WTC11 (cell line): ENCODE measurements at regions not wholly inside any gene's neighbourhood (a gene's known extent, or its start where the extent isn't known, plus 50 kb on each side); places are given as distances from the start of the nearest gene placed in this dataset.
"Not testable (repeated sequence)": the region's sequence is repeated elsewhere in the genome, so short reads cannot be mapped to it uniquely, and the experiment has no call there.

ENCODE experiments used
- CTCF ChIP-seq: fragments of 200-600 bp; IDR thresholded peaks from 2 replicates; pipeline ENCODE4 v1.8.0; 2022; ENCODE audit warnings: antibody characterized with exemption
- JUN ChIP-seq: sonication (generic); formaldehyde crosslinking; IDR thresholded peaks from 2 replicates; pipeline ENCODE4 v1.8.0; 2023; ENCODE audit warnings: mild to moderate bottlenecking, missing genetic modification reagents
- KAT7 ChIP-seq: sonication (generic); formaldehyde crosslinking; IDR thresholded peaks from 2 replicates; pipeline ENCODE4 v1.8.1; 2023; ENCODE audit warnings: missing genetic modification reagents, mild to moderate bottlenecking, borderline replicate concordance
- SP1 ChIP-seq: sonication (generic); formaldehyde crosslinking; conservative IDR thresholded peaks from 2 replicates; pipeline ENCODE4 v1.8.1; 2022; ENCODE audit warnings: missing genetic modification reagents
- STAT6 ChIP-seq: sonication (generic); formaldehyde crosslinking; conservative IDR thresholded peaks from 2 replicates; pipeline ENCODE4 v1.8.1; 2023; ENCODE audit warnings: mild to moderate bottlenecking, low read depth, missing genetic modification reagents, moderate library complexity
- TEAD1 ChIP-seq: sonication (generic); formaldehyde crosslinking; IDR thresholded peaks from 2 replicates; pipeline ENCODE4 v1.8.0; 2022; ENCODE audit warnings: mild to moderate bottlenecking, missing genetic modification reagents
- ZNF532 ChIP-seq: fragments of 250-450 bp; sonication (Bioruptor Pico); IDR thresholded peaks from 2 replicates; pipeline ENCODE4 v1.9.0; 2021; ENCODE audit warnings: mild to moderate bottlenecking, borderline replicate concordance

GRCh38 chr9:62725580-62725979, 1535.7 kb downstream of the SPATA31A7 start:
- TF ChIP-seq KAT7; ZNF532; SP1 (CRISPR knock-in tag); JUN (CRISPR knock-in tag); CTCF; TEAD1 (CRISPR knock-in tag); STAT6: not testable (repeated sequence)
